Esophagus squamous epithelium (tissue), 5 donors: ENCODE measurements at regions not wholly inside any gene's neighbourhood (a gene's known extent, or its start where the extent isn't known, plus 50 kb on each side); places are given as distances from the start of the nearest gene placed in this dataset.

ENCODE experiments used
- DNase-seq: peaks from one replicate; lab custom pipeline; 2025; lab: John Stamatoyannopoulos, UW
- H3K27ac ChIP-seq, 4 donors: fragments of 200-600 bp; sonication (generic); one replicate each; pipeline ENCODE4 v1.5.1; 2016 to 2019; ENCODE audit warnings: mild to moderate bottlenecking in 1 of 4
- H3K27me3 ChIP-seq, 4 donors: fragments of 200-600 bp; sonication (generic); 1 replicate in 3 of 4; 2 replicates in 1 of 4; pipeline versions ENCODE4 v1.5.1 to v1.6.0; 2017 to 2021; ENCODE audit warnings: antibody characterized with exemption in 1 of 4
- H3K36me3 ChIP-seq, 3 donors: fragments of 200-600 bp; sonication (generic); one replicate each; pipeline ENCODE4 v1.5.1; 2016 to 2019
- H3K4me1 ChIP-seq, 3 donors: fragments of 200-600 bp; sonication (generic); one replicate each; pipeline ENCODE4 v1.5.1; 2017 to 2019
- H3K4me3 ChIP-seq, 4 donors: fragments of 200-600 bp; sonication (generic); 1 replicate in 3 of 4; 2 replicates in 1 of 4; pipeline ENCODE4 v1.5.1; 2016 to 2019; ENCODE audit warnings: mild to moderate bottlenecking in 2 of 4, moderate library complexity in 1 of 4
- H3K9me3 ChIP-seq, 3 donors: fragments of 200-600 bp; sonication (generic); one replicate each; pipeline ENCODE4 v1.5.1; 2016 to 2019
- POLR2A ChIP-seq, 4 donors: fragments of 450-650 bp; IDR thresholded peaks; one replicate each; pipeline ENCODE4 v1.6.1; 2017; ENCODE audit warnings: antibody characterized with exemption in 4 of 4, mild to moderate bottlenecking in 4 of 4, moderate library complexity in 3 of 4
- WGBS, 2 donors: methylation state at CpG; one replicate each; pipeline ENCODE4 v1.1.5; 2018; 5-methylcytosine and 5-hydroxymethylcytosine counted together
- intact Hi-C: fragments of 100-400 bp; cut with DNase I; formaldehyde crosslinking; loops from one replicate; pipeline ENCODE4 v1.15.0; 2022
- TF ChIP-seq, protein P1 (sequence below), 6 experiments: fragments of 450-650 bp in 4 of 6; fragments of 200-600 bp in 2 of 6; sonication (generic) in 2 of 6; IDR thresholded peaks; one replicate each; pipeline ENCODE4 v1.5.1; 2016 to 2019; ENCODE audit warnings: antibody characterized with exemption in 6 of 6, mild to moderate bottlenecking in 4 of 6, moderate library complexity in 4 of 6
- donor health status: DM: yes; HTN: yes; CAD: no.

DNA sequence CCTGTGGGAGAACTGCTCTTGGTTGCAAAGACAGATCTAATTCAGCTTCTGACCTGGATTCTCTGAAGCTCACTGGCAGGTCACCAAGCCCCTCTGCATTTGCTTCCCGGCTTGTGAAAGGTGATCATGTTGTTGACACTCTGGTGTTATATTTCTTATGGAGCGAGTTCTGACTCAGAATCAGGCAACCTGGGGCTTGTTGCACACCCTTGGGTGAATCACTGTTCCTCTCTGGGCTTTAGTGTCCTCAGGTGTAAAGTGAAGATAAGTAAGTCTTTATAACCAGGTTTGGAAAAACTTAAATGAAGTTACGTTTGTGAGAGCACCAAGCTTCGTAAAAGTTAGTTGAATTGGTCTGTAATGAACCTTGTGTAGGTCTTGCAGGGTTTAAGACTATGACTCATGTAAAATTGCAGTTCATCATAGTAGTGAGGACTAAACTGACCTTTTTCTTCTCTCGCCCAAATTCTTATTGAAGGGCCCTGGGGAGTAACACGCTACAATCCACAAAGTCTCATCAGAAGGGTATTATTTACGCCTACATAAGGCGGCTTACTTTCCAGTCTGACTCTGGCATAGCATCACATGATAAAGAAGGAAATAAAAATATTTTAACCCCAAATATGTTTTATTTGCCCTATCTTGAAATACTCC lies 218.6 kb downstream of the TMEM38B start:
- no peaks in the 10 kb centered on the region for H3K36me3 ChIP-seq
- no peak for TF ChIP-seq POLR2A (IDR thresholded peaks at IDR 0.05)
- TF ChIP-seq, protein P1, sequence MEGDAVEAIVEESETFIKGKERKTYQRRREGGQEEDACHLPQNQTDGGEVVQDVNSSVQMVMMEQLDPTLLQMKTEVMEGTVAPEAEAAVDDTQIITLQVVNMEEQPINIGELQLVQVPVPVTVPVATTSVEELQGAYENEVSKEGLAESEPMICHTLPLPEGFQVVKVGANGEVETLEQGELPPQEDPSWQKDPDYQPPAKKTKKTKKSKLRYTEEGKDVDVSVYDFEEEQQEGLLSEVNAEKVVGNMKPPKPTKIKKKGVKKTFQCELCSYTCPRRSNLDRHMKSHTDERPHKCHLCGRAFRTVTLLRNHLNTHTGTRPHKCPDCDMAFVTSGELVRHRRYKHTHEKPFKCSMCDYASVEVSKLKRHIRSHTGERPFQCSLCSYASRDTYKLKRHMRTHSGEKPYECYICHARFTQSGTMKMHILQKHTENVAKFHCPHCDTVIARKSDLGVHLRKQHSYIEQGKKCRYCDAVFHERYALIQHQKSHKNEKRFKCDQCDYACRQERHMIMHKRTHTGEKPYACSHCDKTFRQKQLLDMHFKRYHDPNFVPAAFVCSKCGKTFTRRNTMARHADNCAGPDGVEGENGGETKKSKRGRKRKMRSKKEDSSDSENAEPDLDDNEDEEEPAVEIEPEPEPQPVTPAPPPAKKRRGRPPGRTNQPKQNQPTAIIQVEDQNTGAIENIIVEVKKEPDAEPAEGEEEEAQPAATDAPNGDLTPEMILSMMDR (IDR thresholded peaks at IDR 0.05), result no peak
- intact Hi-C loops, result no loop called here
- 51 to 59% methylated on average over 8 of the region's 8 CpGs for WGBS, 2 donors
- H3K4me3 ChIP-seq, result no peak overlapping the region
- H3K4me1 ChIP-seq, result no peaks in the 10 kb centered on the region
- no peaks in the 10 kb centered on the region for H3K9me3 ChIP-seq
- no peak for DNase-seq
- H3K27ac ChIP-seq, result no peak overlapping the region
- H3K27me3 ChIP-seq, result no peaks in the 10 kb centered on the region

DNA sequence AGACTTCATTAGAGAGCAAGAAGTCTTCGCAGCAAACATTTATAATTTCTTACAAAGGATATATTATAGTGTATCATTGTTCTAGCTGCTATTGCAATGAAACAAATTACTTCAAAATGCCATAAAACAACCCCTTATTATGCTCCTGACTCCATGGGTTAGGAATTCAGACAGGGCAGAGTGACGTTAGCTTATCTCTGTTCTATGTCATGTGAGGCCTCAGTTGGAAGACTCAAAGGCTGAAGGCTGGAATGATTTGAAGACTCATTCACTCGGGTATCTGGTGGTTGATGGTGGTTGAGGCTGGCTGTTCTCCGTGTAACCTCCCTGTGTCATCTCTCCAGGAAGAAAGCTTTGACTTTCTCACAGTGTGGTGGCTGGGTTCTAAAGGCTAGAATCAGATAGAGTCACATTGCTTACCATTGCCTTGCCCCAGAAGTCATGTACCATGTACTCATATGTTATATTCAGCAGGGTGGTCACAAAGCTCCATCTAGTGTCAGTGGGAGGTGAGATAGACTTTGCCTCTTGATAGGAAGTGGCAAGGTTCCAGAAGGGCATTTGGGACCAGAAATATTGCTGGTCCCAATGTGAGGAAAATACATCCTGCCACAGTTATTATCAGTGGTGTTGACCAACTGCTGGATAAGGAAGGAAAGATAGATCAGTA lies 226.9 kb downstream of the TMEM38B start:
- TF ChIP-seq POLR2A (IDR thresholded peaks at IDR 0.05), result no peak
- TF ChIP-seq, protein P1 (IDR thresholded peaks at IDR 0.05), result no peak
- Histone ChIP-seq H3K27ac (no peak overlapping the region), H3K27me3 (no peaks in the 10 kb centered on the region), H3K4me3 (no peak overlapping the region), H3K9me3 (no peaks in the 10 kb centered on the region), H3K4me1 (no peaks in the 10 kb centered on the region), H3K36me3 (no peaks in the 10 kb centered on the region)
- 42 to 70% methylated on average over 2 to 4 of the region's 4 CpGs for WGBS, 2 donors
- intact Hi-C loops, result no loop called here
- no peak for DNase-seq

DNA sequence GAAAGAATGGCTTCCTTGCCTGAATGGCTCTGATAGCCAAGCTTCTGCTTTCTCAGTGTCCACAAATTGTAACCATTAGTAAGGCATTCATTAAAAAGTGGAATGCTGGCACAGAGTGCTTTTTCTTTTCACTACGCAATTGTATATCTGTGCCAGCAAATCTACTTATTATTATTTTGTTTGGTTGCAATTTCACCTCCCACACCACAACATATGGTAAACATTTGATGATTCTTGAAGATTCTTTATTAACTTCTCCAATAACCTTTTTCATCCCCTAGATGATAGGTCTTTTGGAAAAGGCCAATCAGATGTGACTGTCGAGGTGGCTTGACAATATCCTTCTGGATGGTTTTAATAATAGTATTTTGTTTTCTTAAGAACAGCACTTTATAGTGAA lies 234.1 kb downstream of the TMEM38B start:
- WGBS, 2 donors, result 71 to 79% methylated on average over 2 of the region's 2 CpGs

DNA sequence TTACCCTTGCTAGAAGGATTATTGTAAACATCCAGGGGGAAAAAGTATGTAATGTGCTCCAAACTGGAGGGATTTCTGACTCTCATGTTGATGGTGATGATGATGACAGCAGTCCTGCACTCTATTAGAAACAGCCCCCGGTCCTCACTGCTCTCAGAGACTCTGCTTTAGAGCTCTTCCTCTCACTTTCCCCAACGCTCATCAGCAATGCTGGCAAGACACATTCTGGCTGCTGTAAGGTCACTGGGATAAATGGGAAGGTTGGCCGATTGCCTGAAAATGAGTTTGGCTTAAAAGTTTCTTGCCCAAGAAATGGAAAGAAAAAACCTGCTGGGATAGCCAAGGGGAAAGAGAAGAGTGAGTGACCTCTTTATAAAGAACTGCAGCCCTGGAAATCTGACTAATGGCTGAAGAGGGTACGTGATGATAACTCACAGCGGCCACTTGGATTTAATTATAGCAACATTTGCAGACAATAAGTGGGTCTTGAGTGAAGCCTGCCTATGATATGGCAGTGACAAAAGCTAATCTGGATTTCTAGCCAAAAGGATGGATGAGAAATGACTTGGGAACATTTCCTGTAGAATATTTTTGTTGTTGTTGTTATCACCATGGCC lies 235.8 kb downstream of the TMEM38B start:
- intact Hi-C loops, result no loop called here
- Histone ChIP-seq H3K27me3 (no peaks in the 10 kb centered on the region), H3K9me3 (peaks cover 0 to 5% (median 0%) of the 10 kb centered on the region in 3 donors), H3K36me3 (no peaks in the 10 kb centered on the region), H3K4me3 (no peak overlapping the region), H3K4me1 (no peaks in the 10 kb centered on the region), H3K27ac (no peak overlapping the region)
- no peak for TF ChIP-seq POLR2A (IDR thresholded peaks at IDR 0.05)
- TF ChIP-seq, protein P1 (IDR thresholded peaks at IDR 0.05), result no peak
- WGBS, 2 donors, result 71 to 73% methylated on average over 5 of the region's 5 CpGs
- DNase-seq, result no peak

More for the DNA sequence above, 234.1 kb downstream of the TMEM38B start:
- H3K4me1 ChIP-seq, result no peaks in the 10 kb centered on the region
- TF ChIP-seq, protein P1 (IDR thresholded peaks at IDR 0.05), result no peak
- TF ChIP-seq POLR2A (IDR thresholded peaks at IDR 0.05), result no peak
- no peak for DNase-seq
- H3K4me3 ChIP-seq, result no peak overlapping the region
- intact Hi-C loops, result no loop called here
- no peaks in the 10 kb centered on the region for H3K36me3 ChIP-seq
- H3K27ac ChIP-seq, result no peak overlapping the region
- no peaks in the 10 kb centered on the region for H3K27me3 ChIP-seq
- H3K9me3 ChIP-seq, result peaks cover 0 to 3% (median 0%) of the 10 kb centered on the region in 3 donors

DNA sequence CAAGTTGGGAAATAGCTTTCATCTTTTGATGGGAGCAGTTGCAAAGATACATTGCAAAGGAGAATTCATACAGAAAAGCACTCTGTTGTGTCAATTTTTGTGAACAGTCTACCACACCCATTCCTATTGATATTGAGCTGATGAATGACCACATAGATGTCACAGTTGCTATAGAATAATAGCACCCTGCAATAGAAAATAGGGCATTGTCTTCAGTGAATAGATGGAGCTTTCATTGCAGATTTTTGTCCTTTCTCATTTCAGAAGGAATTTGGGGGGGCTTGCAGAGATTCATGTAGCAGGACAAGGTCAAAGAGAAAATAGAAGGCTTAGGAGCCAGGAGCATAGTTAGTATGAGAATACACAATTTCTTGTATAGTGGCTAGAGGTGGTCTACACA lies 237.9 kb downstream of the TMEM38B start:
- Histone ChIP-seq H3K4me3 (no peak overlapping the region), H3K4me1 (no peaks in the 10 kb centered on the region), H3K36me3 (no peaks in the 10 kb centered on the region), H3K27ac (no peak overlapping the region), H3K9me3 (peaks cover 0 to 5% (median 0%) of the 10 kb centered on the region in 3 donors), H3K27me3 (no peaks in the 10 kb centered on the region)
- intact Hi-C loops, result no loop called here
- TF ChIP-seq POLR2A (IDR thresholded peaks at IDR 0.05), result no peak
- TF ChIP-seq, protein P1 (IDR thresholded peaks at IDR 0.05), result no peak
- no peak for DNase-seq
